A549 (cell line): ENCODE measurements at regions not wholly inside any gene's neighbourhood (a gene's known extent, or its start where the extent isn't known, plus 50 kb on each side); places are given as distances from the start of the nearest gene placed in this dataset.

Experiments used
- CTCF ChIP-seq: fragments of >200 bp; sonication (Bioruptor Twin); formaldehyde crosslinking; IDR thresholded peaks from 3 replicates; pipeline ENCODE4 v1.5.1; 2016
- EP300 ChIP-seq, 2 experiments: fragments of >200 bp; sonication (Bioruptor Twin); formaldehyde crosslinking; IDR thresholded peaks; 2 replicates in 1 of 2; 3 replicates in 1 of 2; pipeline ENCODE4 v1.6.1; 2016 to 2017
- JUN ChIP-seq, 2 experiments: fragments of >200 bp; sonication (Bioruptor Twin); formaldehyde crosslinking; IDR thresholded peaks; 2 replicates in 1 of 2; 3 replicates in 1 of 2; pipeline ENCODE4 v1.6.1; 2016 to 2017
- MAFK ChIP-seq: fragments of 450-650 bp; IDR thresholded peaks from 2 replicates; pipeline ENCODE4 v1.6.1; 2014; ENCODE audit not compliant: partially characterized antibody
- MYC ChIP-seq: IDR thresholded peaks from 2 replicates; pipeline ENCODE4 v1.6.1; 2012; ENCODE audit warnings: mild to moderate bottlenecking, inconsistent platforms, low read length, improper control_type of control experiment, borderline replicate concordance
- PBX3 ChIP-seq: IDR thresholded peaks from 2 replicates; pipeline ENCODE4 v1.6.1; 2012
- POLR2A ChIP-seq: IDR thresholded peaks from 2 replicates; pipeline ENCODE4 v1.6.1; 2012; ENCODE audit warnings: mild to moderate bottlenecking, low read length
- POLR2AphosphoS2 ChIP-seq: conservative IDR thresholded peaks from 2 replicates; pipeline ENCODE4 v1.6.1; 2012; ENCODE audit warnings: low read length, improper control_type of control experiment, inconsistent platforms
- SMC3 ChIP-seq: fragments of >200 bp; sonication (Bioruptor Twin); formaldehyde crosslinking; IDR thresholded peaks from 3 replicates; pipeline ENCODE4 v1.6.1; 2018; ENCODE audit warnings: inconsistent platforms
- USF2 ChIP-seq: fragments of 450-650 bp; IDR thresholded peaks from 2 replicates; pipeline ENCODE4 v1.6.1; 2014; ENCODE audit warnings: antibody characterized with exemption

DNA sequence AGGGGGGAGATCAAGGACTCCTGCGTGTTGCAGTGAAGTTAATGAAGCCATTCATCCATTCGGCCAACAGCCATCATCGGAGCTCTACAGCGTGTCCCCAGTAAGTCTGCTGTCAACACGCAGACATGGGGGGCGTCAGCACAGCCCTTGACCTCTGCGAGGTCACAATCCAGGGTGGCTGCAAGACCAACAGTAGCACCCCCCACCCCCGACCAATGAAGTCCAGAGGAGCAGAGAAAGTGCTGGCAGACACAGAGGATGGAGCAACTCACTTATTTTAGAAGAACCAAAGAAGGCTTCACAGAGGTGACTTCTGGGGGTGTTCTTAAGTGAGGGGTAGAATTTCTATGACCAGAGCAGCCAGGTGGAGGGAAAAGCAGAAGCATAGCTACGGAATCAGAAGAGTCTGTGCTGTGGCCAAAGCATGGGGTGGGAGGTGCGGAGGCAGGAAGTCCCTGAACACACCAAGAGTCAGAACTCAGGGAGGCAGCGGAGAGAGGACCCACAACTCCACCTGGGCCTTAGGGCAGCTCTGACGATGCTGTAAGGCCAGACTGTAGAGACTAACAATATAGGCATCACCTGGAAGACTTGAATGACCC is 185.4 kb downstream of the FOXO1 start:
- TF ChIP-seq POLR2AphosphoS2 (no peak), POLR2A (no peak), JUN (IDR thresholded peaks at IDR 0.05) (no peak), MAFK (no peak), CTCF (no peak), EP300 (IDR thresholded peaks at IDR 0.05) (no peak), SMC3 (no peak), USF2 (no peak), MYC (no peak), PBX3 (no peak)
